GM23338 (cell line): ENCODE measurements at regions not wholly inside any gene's neighbourhood (a gene's known extent, or its start where the extent isn't known, plus 50 kb on each side); places are given as distances from the start of the nearest gene placed in this dataset.

Source experiments
- ATAC-seq: fragments of 200-7000 bp; cut with Tn5 transposase; 3 replicates; pipeline ENCODE4 v1.9.1; 2020
- DNase-seq: peaks from one replicate; pipeline ENCODE4 v3.0.0-alpha.2; 2015; ENCODE audit warnings: low spot score
- H2AFZ ChIP-seq: fragments of 200-600 bp; sonication (generic); 2 replicates; pipeline ENCODE4 v1.8.0; 2016; ENCODE audit warnings: antibody characterized with exemption, mild to moderate bottlenecking, moderate library complexity
- H3F3A ChIP-seq: fragments of 200-600 bp; sonication (generic); replicated peaks from 2 replicates; pipeline ENCODE4 v1.8.0; 2017; ENCODE audit warnings: antibody characterized with exemption, mixed run types, low read depth
- H3K27ac ChIP-seq: fragments of 200-600 bp; sonication (generic); 2 replicates; pipeline ENCODE4 v1.6.1; 2016; ENCODE audit warnings: low read depth
- H3K27me3 ChIP-seq: fragments of 200-600 bp; sonication (generic); 2 replicates; pipeline ENCODE4 v1.8.0; 2016; ENCODE audit warnings: mild to moderate bottlenecking, mixed run types, moderate library complexity; ENCODE audit not compliant: insufficient read depth
- H3K36me3 ChIP-seq: fragments of 200-600 bp; sonication (generic); 2 replicates; pipeline ENCODE4 v1.8.0; 2016; ENCODE audit warnings: mild to moderate bottlenecking; ENCODE audit not compliant: insufficient read depth
- H3K4me1 ChIP-seq: fragments of 200-600 bp; sonication (generic); 2 replicates; pipeline ENCODE4 v1.8.0; 2016; ENCODE audit warnings: mild to moderate bottlenecking, moderate library complexity; ENCODE audit not compliant: insufficient read depth
- H3K4me2 ChIP-seq: fragments of 200-600 bp; sonication (generic); 2 replicates; pipeline ENCODE4 v1.7.1; 2017; ENCODE audit warnings: mixed run types
- H3K4me3 ChIP-seq: fragments of 200-600 bp; sonication (generic); 2 replicates; pipeline ENCODE4 v1.6.1; 2016; ENCODE audit warnings: mixed run types
- H3K79me2 ChIP-seq: fragments of 200-600 bp; sonication (generic); replicated peaks from 2 replicates; pipeline ENCODE4 v1.8.0; 2017; ENCODE audit warnings: mild to moderate bottlenecking; ENCODE audit not compliant: insufficient read depth
- H3K9me2 ChIP-seq: fragments of 200-600 bp; sonication (generic); 2 replicates; pipeline ENCODE4 v1.8.0; 2017; ENCODE audit not compliant: insufficient read depth
- H4K20me1 ChIP-seq: fragments of 200-600 bp; sonication (generic); replicated peaks from 2 replicates; pipeline ENCODE4 v1.8.0; 2017; ENCODE audit warnings: mild to moderate bottlenecking; ENCODE audit not compliant: insufficient read depth
- H3K27ac Mint-ChIP-seq: 2 replicates; pipeline ENCODE4 v1.8.0; 2020; ENCODE audit warnings: inconsistent platforms, mild to moderate bottlenecking, moderate library complexity, mixed read lengths
- H3K27me3 Mint-ChIP-seq: 3 replicates; pipeline ENCODE4 v1.8.0; 2022; ENCODE audit warnings: low read depth, mild to moderate bottlenecking, moderate library complexity, mixed read lengths, inconsistent platforms; ENCODE audit not compliant: insufficient read depth, poor library complexity
- H3K36me3 Mint-ChIP-seq: 3 replicates; pipeline ENCODE4 v1.8.0; 2021; ENCODE audit warnings: low read depth, mild to moderate bottlenecking, inconsistent platforms, moderate library complexity, mixed read lengths
- H3K4me1 Mint-ChIP-seq: 3 replicates; pipeline ENCODE4 v1.8.0; 2020; ENCODE audit warnings: mild to moderate bottlenecking, inconsistent platforms, mixed read lengths
- H3K4me3 Mint-ChIP-seq: 3 replicates; pipeline ENCODE4 v1.8.0; 2021; ENCODE audit warnings: moderate library complexity, mild to moderate bottlenecking, inconsistent platforms, mixed read lengths
- H3K9me3 Mint-ChIP-seq: 3 replicates; pipeline ENCODE4 v1.8.0; 2020; ENCODE audit warnings: moderate library complexity, mild to moderate bottlenecking, inconsistent platforms, mixed read lengths
- CREB1 ChIP-seq: fragments of 250-450 bp; sonication (Bioruptor Pico); IDR thresholded peaks from 2 replicates; pipeline ENCODE4 v1.5.0; 2020; ENCODE audit warnings: low read depth, mild to moderate bottlenecking, moderate library complexity
- EZH2 ChIP-seq: fragments of 200-600 bp; sonication (generic); IDR thresholded peaks from one replicate; pipeline ENCODE4 v1.8.0; 2017; ENCODE audit warnings: antibody characterized with exemption, mild to moderate bottlenecking, low read depth; ENCODE audit not compliant: unreplicated experiment
- EZH2phosphoT487 ChIP-seq: fragments of 200-600 bp; sonication (generic); IDR thresholded peaks from one replicate; pipeline ENCODE4 v1.8.1; 2018; ENCODE audit warnings: antibody characterized with exemption; ENCODE audit not compliant: unreplicated experiment
- JUNB ChIP-seq: IDR thresholded peaks from one replicate; pipeline ENCODE4 v1.6.1; 2016; ENCODE audit warnings: antibody characterized with exemption; ENCODE audit not compliant: unreplicated experiment
- NANOG ChIP-seq: IDR thresholded peaks from 2 replicates; pipeline ENCODE4 v1.6.1; 2016; ENCODE audit warnings: antibody characterized with exemption, borderline replicate concordance
- STAT1 ChIP-seq: IDR thresholded peaks from one replicate; pipeline ENCODE4 v1.6.1; 2016; ENCODE audit warnings: antibody characterized with exemption; ENCODE audit not compliant: unreplicated experiment
- ZNF114 ChIP-seq: fragments of 250-450 bp; sonication (Bioruptor Pico); IDR thresholded peaks from 2 replicates; pipeline ENCODE4 v1.5.0; 2020; ENCODE audit warnings: mild to moderate bottlenecking, moderate library complexity
- ZNF331 ChIP-seq: fragments of 250-450 bp; sonication (Bioruptor Pico); IDR thresholded peaks from 2 replicates; pipeline ENCODE4 v1.5.0; 2020; ENCODE audit warnings: low read depth, mild to moderate bottlenecking, moderate library complexity
- TF ChIP-seq, protein P1 (sequence below): IDR thresholded peaks from 2 replicates; pipeline ENCODE4 v1.6.1; 2016; ENCODE audit warnings: antibody characterized with exemption
- TF ChIP-seq, protein P2 (sequence below): IDR thresholded peaks from one replicate; pipeline ENCODE4 v1.6.1; 2018; ENCODE audit warnings: antibody characterized with exemption; ENCODE audit not compliant: unreplicated experiment
- TF ChIP-seq, protein P3 (sequence below), 2 experiments: fragments of 200-600 bp in 1 of 2; sonication (generic) in 1 of 2; conservative IDR thresholded peaks; 2 replicates each; pipeline versions ENCODE4 v1.5.1 to v1.6.1; 2016 to 2017; ENCODE audit warnings: antibody characterized with exemption in 2 of 2, low read depth in 2 of 2, mild to moderate bottlenecking in 2 of 2, moderate library complexity in 1 of 2

DNA sequence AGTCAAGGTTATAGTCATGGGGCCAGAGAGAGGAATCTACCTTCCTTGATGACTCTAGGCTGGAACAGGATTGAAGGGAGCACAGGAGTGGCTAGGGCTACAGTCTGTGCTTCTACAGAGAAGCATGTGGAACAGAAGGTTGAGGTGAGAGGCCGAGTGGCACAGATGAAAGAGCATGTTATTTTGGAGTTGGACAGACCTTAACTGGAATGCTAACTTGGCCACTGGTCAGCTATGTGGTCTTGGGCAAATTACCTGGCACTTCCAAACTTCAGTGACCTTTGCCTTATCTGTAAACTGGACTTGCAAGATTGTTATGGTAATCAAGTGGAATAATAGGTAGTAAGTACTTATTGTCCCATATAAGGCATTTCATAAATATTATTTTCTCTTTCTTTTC is 252.7 kb downstream of the KCNRG start (continued):
- TF ChIP-seq JUNB: no peak
- TF ChIP-seq, protein P1, sequence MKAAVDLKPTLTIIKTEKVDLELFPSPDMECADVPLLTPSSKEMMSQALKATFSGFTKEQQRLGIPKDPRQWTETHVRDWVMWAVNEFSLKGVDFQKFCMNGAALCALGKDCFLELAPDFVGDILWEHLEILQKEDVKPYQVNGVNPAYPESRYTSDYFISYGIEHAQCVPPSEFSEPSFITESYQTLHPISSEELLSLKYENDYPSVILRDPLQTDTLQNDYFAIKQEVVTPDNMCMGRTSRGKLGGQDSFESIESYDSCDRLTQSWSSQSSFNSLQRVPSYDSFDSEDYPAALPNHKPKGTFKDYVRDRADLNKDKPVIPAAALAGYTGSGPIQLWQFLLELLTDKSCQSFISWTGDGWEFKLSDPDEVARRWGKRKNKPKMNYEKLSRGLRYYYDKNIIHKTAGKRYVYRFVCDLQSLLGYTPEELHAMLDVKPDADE: no peak
- TF ChIP-seq ZNF114 (CRISPR knock-in tag): no peak
- TF ChIP-seq ZNF331 (CRISPR knock-in tag): no peak
- TF ChIP-seq, protein P2, sequence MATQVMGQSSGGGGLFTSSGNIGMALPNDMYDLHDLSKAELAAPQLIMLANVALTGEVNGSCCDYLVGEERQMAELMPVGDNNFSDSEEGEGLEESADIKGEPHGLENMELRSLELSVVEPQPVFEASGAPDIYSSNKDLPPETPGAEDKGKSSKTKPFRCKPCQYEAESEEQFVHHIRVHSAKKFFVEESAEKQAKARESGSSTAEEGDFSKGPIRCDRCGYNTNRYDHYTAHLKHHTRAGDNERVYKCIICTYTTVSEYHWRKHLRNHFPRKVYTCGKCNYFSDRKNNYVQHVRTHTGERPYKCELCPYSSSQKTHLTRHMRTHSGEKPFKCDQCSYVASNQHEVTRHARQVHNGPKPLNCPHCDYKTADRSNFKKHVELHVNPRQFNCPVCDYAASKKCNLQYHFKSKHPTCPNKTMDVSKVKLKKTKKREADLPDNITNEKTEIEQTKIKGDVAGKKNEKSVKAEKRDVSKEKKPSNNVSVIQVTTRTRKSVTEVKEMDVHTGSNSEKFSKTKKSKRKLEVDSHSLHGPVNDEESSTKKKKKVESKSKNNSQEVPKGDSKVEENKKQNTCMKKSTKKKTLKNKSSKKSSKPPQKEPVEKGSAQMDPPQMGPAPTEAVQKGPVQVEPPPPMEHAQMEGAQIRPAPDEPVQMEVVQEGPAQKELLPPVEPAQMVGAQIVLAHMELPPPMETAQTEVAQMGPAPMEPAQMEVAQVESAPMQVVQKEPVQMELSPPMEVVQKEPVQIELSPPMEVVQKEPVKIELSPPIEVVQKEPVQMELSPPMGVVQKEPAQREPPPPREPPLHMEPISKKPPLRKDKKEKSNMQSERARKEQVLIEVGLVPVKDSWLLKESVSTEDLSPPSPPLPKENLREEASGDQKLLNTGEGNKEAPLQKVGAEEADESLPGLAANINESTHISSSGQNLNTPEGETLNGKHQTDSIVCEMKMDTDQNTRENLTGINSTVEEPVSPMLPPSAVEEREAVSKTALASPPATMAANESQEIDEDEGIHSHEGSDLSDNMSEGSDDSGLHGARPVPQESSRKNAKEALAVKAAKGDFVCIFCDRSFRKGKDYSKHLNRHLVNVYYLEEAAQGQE: no peak
- TF ChIP-seq EZH2: no peak
- TF ChIP-seq CREB1 (CRISPR knock-in tag): no peak
- TF ChIP-seq NANOG: no peak
- TF ChIP-seq STAT1: no peak
- no peak for TF ChIP-seq EZH2phosphoT487

DNA sequence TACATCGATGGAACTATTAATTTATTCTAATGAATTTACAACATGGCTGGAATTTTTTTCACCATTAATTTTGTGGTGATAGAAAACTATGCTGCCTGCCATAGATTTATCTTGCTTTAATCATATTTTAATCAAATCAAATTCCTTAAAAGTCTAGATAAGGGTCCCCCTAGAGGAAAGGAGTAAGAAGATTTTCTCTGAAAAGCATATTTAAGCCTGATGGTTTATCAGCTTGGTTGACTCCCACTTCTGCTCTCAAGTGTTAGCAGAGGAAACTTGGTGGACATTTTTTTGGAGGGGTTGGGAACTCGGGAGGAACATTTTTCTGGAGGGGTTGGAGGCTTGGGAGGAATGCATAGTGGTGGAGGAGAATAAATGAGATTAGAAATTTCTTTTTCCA is 253.3 kb downstream of the KCNRG start:
- H3K79me2 ChIP-seq: no peaks in the 10 kb centered on the region
- H3K4me3 Mint-ChIP-seq: no peak overlapping the region
- 0 out of 2 replicates have a peak, but pooled peaks cover 2% of the 10 kb centered on the region for H3K9me2 ChIP-seq
- no peak overlapping the region for H3K4me2 ChIP-seq
- H4K20me1 ChIP-seq: no peaks in the 10 kb centered on the region
- no peaks in the 10 kb centered on the region for H3K9me3 Mint-ChIP-seq
- no peaks in the 10 kb centered on the region for H3K4me1 ChIP-seq
- DNase-seq: no peak
- no peak overlapping the region for H2AFZ ChIP-seq
- H3K36me3 Mint-ChIP-seq: no peaks in the 10 kb centered on the region
- no peaks in the 10 kb centered on the region for H3K27me3 Mint-ChIP-seq
- no peaks in the 10 kb centered on the region for H3K27me3 ChIP-seq
- H3K27ac Mint-ChIP-seq: no peak overlapping the region
- H3K4me1 Mint-ChIP-seq: peaks cover 2% of the 10 kb centered on the region; the same call in 1 of the 3 replicates
- H3F3A ChIP-seq: no peaks in the 10 kb centered on the region
- H3K27ac ChIP-seq: no peak overlapping the region
- H3K4me3 ChIP-seq: no peak overlapping the region
- no peaks in the 10 kb centered on the region for H3K36me3 ChIP-seq
- ATAC-seq: no peak
- TF ChIP-seq, protein P1: no peak
- TF ChIP-seq, protein P3, sequence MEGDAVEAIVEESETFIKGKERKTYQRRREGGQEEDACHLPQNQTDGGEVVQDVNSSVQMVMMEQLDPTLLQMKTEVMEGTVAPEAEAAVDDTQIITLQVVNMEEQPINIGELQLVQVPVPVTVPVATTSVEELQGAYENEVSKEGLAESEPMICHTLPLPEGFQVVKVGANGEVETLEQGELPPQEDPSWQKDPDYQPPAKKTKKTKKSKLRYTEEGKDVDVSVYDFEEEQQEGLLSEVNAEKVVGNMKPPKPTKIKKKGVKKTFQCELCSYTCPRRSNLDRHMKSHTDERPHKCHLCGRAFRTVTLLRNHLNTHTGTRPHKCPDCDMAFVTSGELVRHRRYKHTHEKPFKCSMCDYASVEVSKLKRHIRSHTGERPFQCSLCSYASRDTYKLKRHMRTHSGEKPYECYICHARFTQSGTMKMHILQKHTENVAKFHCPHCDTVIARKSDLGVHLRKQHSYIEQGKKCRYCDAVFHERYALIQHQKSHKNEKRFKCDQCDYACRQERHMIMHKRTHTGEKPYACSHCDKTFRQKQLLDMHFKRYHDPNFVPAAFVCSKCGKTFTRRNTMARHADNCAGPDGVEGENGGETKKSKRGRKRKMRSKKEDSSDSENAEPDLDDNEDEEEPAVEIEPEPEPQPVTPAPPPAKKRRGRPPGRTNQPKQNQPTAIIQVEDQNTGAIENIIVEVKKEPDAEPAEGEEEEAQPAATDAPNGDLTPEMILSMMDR (conservative IDR thresholded peaks at IDR 0.05; ENCODE audit: low read depth in 2 of 2): 0 out of 4 replicates have a peak, but pooled peaks of 1 of the 2 experiments have one; percentile 28
